Fibroblast of the conjunctiva (primary cell): ENCODE measurements at regions not wholly inside any gene's neighbourhood (a gene's known extent, or its start where the extent isn't known, plus 50 kb on each side); places are given as distances from the start of the nearest gene placed in this dataset.
A peak's percentile ranks its signal among the peaks of the same experiment; 100 is the strongest.
"Not testable (repeated sequence)": the region's sequence is repeated elsewhere in the genome, so short reads cannot be mapped to it uniquely, and the experiment has no call there.

Experiments
- DNase-seq: peaks from one replicate; pipeline ENCODE4 v3.0.0-alpha.2; 2010; ENCODE audit warnings: low read depth

DNA sequence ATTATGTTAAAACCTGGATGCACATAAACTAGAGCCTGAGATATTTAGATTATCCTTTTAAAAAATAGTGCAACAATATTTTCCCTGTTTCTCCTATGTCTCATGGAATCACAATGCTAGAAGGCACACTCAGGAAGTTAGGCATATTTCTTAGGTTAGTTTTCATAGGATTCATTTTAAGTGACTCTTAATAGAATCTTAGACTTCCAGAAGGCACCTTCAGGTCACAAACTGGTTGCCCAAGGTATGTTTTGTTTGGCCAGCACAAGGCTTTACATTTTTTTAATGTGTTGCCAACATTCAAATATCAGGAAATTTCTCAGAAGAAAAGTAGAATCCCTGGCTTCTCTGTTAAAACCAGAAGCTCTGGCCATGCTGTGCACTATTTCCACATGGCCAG, 129.3 kb downstream of the LNPK start:
- no peak for DNase-seq

DNA sequence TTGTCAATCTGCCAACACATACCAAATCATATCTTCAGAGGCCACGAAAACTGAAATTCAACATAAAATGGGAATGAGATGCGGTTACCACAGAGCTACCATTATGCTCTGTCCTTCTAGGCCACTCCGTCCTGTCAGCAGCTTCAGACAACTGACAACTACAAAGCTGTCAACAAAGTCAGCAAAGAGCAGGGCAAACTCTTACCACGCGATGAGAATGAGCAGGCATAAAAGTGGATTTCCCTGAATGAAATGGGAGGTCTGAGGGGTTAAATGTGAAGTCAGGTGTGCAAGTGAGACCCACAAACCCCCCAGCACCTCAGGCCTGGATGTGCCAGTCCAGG, 130.1 kb downstream of the LNPK start:
- no peak for DNase-seq

DNA sequence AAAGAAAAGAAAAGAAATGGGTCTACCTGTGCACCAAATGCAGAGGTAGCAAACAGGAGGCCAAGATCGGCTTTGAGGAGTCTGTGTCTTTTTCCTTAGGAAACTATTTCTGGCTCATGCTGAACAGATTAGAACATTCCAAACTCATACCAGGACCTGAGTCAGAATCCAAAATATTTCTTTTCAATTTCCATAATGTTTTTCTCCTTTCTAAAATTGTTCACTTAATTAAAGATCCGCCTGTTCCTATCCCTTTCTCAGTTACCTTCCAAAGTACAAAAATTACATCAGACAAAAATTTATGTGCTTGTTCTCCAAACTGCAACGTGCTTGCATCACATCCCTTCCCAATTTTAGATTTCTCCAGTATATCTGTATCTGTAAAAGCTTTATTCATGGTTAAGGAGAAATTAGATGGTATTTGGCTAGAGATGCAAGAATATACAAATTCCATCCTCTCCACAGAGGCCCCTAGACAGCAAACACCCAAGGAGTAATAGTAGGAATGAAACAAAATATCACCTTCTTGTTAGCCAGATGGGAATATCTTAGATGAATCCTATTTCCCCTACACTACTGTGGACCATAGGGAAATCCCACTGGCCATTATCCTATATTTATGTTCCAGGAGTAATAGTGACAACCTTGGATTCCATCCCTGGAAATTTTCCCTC, 130.6 kb downstream of the LNPK start:
- no peak for DNase-seq

DNA sequence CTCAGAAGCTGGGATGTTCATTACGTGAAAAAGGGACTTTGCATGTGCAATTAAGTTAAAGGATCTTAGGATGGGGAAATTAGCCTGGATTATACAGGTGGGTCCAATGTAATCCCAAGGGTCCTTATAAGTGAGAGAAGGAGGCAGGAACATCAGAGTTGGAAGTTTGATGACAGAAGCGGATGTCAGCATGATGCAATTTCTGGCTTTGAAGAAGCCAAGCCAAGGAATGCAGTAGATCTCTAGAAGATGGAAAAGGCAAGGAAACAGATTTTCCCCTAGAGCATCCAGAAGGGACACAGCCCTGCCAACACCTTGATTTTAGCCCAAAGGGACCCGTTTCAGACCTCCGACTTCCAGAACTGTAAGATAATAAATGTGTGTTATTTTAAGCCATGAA, 136.4 kb downstream of the LNPK start:
- no peak for DNase-seq

DNA sequence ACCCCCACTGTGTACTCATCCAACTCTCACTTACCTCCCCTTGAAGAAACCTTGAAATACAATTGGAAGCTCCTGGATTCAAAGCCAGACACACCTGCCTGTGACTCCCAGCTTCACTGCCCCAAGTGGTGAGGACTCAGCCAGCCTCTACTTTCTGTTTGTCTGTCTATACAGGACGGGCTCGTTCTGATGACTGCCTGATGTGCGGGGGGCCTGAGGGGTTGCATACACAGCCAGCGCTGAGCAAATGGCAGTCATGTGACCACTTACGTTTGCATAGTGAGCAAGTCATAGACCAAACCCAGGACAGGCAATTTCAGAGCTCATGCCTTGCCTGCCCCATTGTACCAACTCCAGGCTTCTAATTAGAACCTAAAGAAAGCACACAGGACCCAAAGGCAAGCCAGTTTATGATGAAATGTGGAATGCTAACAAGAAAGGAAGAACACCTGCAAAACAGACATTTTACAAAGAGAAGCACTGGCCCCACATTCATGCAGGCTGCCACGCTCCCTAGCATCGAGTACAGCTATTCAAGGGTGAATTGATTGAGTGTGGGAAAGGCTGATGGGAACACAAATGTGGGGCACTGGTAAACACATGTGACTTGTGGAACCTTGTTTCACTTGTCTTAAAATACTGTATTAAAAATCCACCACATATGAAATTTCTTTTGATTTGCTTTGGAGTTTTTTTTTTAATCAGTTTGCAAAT, 137.8 kb downstream of the LNPK start:
- DNase-seq, result no peak

DNA sequence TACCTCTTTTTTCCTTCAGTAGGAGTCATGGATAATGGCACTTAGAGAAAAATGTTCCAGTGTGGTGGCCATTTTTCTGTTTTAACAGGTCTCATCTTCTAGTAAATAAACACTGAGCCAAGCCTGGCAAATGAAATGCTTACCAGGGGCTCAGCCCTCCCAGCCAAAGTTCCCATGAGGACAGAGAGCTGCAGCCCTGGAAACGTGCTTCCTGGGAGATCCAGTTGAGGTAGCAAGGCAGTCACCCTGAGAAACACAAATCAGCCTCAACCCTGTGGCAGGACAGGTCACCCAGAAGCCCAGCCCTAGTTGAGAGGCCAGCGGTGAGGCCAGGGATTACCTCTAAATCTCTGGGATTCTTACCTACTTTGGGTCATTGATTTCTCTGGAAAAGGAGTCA, 140.1 kb downstream of the LNPK start:
- no peak for DNase-seq

DNA sequence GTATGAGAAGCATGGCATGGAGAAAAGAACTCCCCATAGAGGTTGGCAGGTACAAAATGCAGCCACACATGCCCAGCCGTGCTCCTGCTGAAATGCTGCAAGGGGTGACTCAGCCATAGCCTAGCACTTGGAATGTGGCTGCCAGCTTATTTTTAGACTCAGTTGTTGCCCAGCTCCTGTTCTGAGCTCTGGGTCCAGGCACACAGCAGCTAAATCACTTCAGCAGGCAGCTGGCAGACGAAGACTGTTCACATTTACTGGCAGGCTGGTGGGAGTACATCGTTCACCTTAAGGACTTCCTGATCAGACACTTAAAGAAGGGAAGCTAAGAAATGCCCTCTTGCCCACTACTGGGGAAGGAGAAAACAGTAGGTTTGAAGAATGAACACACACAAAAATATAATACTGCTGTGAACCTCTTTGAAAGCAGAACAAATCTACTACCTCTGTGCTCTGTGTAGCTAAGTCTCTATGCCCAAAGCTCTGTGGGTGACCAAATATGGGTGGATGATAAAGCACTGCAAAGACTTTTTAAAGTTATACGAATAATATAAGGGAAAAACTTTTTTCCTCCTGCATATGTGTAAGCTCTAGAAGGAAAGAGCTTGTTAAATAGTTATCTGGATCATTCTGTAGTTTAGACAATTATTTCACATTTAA, 146.1 kb downstream of the LNPK start:
- no peak for DNase-seq

DNA sequence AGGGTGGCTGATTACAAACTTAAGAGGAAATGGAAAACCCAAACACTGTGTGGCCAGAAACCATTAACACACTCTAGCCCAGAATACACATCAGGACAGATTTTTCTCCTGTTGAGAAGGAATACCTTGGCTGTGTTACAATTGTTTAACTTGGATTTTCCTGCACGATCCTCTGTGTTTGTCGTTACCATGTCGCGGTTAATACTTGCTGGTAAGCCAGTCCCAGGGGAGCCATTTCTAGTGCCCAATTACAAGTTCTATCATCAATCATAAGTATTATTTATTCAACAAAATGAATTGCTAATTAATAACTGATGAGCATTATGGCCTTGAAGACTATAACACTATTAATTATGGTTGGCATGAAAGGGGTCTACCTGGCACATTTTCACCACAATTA, 146.8 kb downstream of the LNPK start:
- no peak for DNase-seq

DNA sequence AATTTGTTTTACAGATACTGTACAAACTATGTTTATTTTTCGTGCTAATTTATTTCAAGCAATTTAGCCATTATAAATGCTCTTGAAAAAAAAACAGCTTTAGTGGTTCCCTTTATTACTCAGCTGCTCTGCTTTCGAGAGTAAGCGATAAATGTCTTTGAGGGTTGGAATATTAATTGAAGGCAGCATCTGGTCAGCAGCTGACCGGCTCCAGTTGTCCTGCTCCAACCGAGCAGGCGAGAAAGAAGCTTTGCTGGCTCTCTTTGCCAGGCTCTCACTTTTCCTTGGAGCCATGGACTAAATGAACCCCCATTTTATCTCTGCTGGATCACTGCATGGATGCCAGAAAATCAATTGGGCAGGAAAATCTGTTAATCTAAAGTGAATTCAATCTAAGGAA, 147.4 kb downstream of the LNPK start:
- DNase-seq, result no peak

DNA sequence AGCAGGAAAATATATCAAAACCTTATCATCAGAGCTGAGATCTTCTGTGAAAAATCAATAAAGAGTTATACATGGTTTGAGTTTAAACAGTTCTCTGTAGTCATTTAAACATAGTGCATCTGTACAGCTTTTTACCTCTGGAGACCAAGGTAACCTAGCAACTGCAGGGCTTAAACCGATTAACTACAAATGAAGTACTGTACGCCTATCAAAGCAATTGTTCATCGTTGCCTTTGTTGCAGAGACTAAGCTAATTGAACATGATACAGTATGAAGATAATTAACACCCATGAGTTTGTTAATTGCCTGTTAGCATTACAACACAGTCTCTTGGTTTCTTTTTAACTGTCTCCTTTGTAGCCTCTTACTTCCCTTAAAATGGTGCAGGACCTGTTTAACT, 147.9 kb downstream of the LNPK start:
- DNase-seq, result no peak

DNA sequence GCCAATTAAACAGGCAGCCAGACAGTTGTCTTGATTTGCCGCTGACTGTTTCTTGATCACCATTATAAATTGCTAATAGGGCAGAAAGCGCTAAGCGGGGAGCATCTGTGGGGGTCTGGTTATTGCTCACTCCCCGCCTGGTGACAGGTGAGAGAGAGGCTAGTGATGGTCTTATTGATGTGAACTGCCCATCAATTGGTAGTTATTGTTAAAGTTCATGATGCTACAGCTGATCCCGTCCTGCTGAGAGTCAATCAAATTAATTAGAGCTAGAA, 148.5 kb downstream of the LNPK start:
- DNase-seq, result no peak

DNA sequence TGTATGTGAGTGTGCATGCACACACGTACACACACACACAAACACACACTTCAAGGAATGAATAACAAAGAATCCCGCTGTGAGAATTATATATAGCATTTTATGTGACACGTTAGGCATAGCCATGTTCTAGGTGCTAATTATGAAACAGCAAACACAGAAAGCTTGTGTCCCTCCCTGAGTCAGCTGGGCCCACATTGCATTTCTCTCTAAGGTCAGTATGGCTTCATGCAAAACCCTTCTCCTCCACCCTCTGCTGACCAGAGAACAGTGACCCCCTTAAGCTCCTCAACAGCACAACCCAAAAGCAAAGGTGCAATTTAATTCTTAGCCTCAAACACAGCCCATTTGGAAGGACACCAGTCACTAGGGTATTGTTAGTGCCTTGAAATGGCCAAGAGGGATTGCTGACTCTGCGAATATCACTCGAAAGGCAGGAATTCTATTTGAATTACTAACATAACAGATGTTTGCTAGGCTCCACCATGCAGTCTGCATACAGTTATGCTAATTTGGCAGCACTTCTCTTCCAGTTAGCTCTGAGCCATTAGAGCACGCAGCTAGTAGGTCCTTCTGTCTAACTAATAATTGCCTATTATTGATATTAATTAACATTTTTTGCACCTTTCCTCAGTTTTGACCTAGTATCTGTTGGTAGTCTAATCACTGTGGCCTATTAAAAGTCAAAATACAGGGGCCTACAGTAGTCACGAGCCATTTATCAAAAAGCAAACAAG, 149.0 kb downstream of the LNPK start:
- DNase-seq, result no peak

DNA sequence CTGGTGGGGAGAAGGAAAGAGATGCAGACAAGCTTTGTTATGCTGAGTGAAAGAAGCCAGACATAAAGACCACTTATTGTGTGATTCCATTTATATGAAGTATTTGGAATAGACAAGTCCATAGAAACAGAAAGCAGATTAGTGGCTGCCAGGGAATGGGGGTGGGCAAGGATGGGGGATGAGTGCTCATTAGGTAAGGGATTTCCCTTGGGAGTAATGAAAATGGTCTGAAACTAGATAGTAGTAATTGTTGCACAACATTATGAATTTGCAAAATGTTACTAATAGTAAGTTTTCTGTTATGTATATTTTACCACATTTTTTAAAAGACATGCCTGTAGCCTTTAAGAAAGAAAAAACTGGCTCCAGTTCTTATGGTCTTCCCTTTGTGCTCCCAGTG, 154.9 kb downstream of the LNPK start:
- DNase-seq, result no peak

DNA sequence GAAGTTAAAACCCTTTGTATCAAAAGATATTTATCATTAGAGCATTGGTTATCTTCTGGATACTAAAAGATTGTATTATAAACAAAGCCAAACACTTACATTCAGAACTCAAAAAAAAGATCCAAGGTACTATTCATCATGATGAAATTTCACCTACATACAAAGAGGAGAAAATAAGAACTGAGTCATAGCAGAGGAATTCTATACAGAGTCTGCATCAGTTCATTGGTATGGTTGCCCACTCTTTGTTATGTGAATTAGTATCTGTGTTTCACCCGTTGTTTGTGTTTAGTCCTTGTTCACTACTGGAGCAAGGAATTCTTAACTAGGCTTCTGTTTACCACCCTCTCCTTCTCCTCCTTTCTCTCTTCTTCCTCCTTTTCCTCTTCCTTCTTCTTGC, 157.9 kb downstream of the LNPK start:
- peak; percentile 47 for DNase-seq

DNA sequence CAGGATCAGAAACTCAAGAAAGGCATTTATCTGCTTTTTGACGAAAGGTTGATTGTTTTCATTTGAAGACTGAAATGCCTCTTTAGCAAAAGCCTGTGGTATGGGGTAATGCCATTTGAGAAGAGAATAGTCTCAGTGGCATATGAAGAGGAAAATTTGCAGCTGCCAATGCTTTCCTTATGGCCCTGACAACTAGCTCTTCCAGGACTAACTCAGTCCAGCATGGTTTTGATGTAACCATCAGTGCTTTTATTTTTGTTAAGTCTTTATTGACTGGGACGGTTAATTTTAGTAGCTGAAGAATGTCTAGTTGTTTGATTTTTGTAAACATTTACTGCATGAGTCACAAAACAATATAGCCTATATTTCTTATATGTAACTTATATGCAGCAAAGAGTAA, 158.4 kb downstream of the LNPK start:
- DNase-seq, result no peak

DNA sequence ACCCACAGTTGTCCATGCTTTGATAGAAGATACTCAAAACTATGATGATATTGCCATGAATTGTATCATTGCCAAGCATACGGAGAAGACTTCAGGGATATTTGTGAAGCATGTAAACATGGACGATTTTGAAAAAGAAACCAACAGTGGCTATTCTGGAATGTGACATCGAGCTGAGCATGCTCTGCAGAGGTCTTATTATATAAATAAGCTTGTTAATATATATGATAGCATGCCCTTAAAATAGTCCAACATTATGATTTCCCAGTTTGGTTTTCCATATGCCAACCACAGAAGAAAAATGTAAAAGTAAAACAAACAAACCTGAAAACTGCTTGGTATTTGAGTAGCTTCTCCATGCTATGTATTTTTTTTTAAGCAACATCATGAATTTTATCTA, 159.1 kb downstream of the LNPK start:
- DNase-seq, result no peak

DNA sequence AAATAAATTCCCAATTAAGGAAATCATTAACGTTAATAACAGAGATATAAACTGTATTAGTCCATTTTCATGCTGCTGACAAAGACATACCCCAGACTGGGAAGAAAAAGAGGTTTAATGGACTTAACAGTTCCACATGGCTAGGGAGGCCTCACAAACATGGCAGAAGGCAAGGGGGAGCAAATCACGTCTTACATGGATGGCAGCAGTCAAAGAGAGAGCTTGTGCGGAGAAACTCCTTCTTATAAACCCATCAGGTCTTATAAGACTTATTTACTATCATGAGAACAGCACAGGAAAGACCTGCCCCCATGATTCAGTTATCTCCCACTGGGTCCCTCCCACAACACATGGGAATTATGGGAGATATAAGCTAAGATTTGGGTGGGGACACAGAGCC, 161.3 kb downstream of the LNPK start:
- not testable (repeated sequence) for DNase-seq

DNA sequence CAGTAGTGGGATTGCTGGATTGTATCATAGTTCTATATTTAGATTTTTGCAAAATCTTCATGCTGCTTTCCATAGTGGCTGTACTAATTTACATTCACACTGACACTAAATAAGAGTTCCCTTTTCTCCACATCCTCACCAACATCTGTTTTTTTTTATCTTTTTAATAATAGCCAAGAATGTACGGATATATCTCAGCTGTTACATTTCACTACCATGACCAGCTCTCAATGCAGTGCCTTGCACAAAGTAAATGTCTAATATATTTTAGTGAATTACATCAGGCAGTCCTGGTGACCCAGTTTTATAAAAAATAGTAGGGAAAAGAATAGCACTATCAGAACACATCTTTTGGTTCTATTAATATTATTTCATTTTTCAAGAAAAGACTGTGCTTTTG, 161.8 kb downstream of the LNPK start:
- peak; percentile 38 for DNase-seq

DNA sequence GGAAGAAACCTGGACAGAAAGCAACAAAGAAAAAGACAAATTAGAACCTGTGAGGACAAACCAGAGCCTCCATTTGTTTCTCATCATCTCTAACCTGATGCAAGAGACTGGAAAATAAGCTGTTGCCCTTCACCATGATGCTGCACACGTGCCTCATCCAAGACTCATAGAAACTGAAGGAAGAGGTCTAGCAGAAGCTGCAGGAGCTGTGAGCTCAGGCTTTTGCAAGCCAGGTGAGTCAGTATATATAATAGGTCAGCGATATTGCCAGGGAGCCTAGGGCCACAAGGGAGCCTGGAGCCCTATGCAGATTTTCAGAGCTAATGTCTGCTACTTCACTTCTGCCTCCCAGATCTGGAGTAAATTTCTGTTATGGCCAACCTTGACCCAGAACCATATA, 163.1 kb downstream of the LNPK start:
- DNase-seq, result no peak

DNA sequence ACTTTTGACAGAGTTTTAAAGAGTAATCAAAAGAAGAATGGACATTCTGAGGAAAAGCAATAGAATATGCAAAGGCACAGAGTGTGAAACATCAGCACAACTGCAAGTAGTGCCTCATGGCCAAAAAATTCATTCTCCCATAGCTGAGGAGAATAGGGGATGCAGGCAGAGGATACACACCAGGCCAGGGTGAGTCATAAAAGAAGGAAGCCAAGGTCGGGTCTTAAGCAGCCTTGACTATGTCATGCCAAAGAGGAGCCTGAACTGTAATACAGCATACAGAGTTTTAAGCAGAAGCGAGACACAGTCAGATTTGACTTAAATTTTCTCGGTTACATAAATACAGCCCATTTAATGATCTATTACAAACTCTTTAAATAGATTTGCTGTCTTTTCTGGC, 165.0 kb downstream of the LNPK start:
- DNase-seq, result peak; percentile 77

DNA sequence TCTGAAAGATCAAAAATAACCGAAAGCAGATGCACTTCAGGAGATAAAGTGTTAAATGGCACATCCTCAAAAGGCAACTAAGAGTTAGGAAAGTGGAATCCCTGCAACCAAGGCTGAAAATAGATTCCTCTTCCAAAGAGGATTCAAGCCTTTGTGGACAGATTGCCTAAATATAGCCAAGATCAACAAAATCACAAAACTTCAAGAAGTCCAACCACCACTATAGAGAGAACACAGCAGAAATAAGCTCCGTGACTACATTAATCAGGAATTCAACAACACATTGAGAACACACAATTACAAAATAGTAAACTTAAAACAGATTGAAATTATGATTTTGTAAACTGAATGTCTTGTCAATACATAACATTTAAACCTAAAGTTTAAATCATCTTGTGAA, 165.7 kb downstream of the LNPK start:
- DNase-seq, result no peak

DNA sequence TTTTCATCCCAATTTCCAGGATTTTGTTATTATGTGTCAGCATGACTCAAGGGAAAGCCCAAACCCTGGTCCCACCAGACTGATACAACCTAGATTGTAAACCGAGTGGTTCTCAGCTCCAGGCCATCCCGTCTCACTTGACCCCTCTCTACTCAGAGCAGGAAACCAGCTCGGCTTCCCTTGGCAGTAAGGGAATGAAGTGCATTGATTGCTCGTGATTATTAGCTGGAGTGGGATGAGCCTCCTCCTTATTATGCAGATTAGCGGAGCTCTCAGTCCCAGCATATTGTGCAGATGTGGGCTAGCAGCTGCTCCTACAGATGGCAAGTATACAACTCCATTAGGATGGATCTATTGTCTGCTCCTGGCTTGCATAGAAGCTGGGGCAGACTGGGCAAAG, 167.6 kb downstream of the LNPK start:
- DNase-seq, result no peak

DNA sequence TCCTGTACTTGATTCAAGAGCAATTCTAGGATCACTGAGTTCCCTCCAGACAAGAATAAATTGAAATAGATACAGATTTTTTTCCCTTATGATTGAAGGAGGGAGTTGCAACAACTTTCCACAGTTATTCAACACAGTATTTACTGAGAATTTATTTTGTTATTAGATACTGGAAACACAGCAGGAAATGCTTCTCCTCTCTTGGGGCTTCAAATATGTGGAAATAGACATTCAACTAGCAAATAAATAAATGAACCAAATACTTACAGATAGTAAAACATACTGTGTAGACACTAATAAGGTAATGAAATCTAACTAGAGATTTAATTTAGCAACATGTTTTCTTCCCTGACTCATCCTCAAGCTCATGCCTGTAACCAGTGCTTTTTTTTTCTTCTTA, 169.2 kb downstream of the LNPK start:
- DNase-seq, result no peak
